ENCODE measurements at regions not wholly inside any gene's neighbourhood (a gene's known extent, or its start where the extent isn't known, plus 50 kb on each side); places are given as distances from the start of the nearest gene placed in this dataset.

DNA sequence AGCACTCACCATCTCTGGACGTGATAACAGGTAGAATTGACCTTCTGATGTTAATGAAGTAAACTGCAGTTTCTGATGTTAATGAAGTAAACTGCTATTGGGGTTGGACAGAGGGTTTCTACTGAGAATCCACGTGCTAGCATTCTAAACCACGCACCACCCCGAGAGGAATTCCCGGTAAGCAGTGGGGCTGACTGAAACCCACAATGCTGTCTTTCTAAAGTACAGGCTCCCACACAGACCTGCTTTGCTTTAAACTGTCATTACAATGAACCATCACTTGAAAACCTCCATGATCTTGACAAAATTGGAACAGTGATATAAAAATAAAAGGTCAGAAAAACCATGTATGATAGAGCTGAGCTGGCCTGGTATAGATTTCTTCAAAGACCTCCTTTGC lies 559.0 kb downstream of the FGF9 start:
- ATAC-seq (ENCODE audit: low read depth) (no peak), DNase-seq (no peak)
- Histone ChIP-seq H3K4me2 (replicated peaks; ENCODE audit: low read depth, low read length, poor library complexity, severe bottlenecking) (no peak overlapping the region), H3K79me2 (ENCODE audit: control insufficient read depth, insufficient read depth, low read length) (no peaks in the 10 kb centered on the region), H3K4me3 (ENCODE audit: control extremely low read depth in 1 of 5, extremely low read depth in 1 of 5, insufficient read depth in 1 of 5, low read depth in 2 of 5, low read length in 4 of 5) (no peak overlapping the region), H3K9ac (ENCODE audit: low read length) (no peak overlapping the region), H3K4me1 (ENCODE audit: control insufficient read depth in 2 of 2, insufficient read depth in 2 of 2, low read length in 2 of 2) (peaks cover 14 to 19% of the 10 kb centered on the region in 2 donors), H3K9me3 (ENCODE audit: control extremely low read depth in 1 of 3, control insufficient read depth in 2 of 3, insufficient read depth in 1 of 3, low read length in 2 of 3) (no peaks in the 10 kb centered on the region), H3K27ac (ENCODE audit: low read length in 2 of 2) (no peak overlapping the region), H4K20me1 (ENCODE audit: control insufficient read depth, insufficient read depth, low read length, poor library complexity, severe bottlenecking) (no peaks in the 10 kb centered on the region), H2AFZ (ENCODE audit: insufficient read depth, low read depth, low read length, poor library complexity, severe bottlenecking) (no peak overlapping the region), H3K27me3 (replicated peaks in 1 of 4; ENCODE audit: control extremely low read depth in 1 of 4, control insufficient read depth in 3 of 4, insufficient read depth in 4 of 4, low read length in 3 of 4) (no peaks in the 10 kb centered on the region), H3K36me3 (replicated peaks in 1 of 2; ENCODE audit: control extremely low read depth in 1 of 2, control insufficient read depth in 1 of 2, extremely low read depth in 1 of 2, insufficient read depth in 2 of 2, low read length in 1 of 2) (no peaks in the 10 kb centered on the region)
- intact Hi-C loops (cut with micrococcal nuclease) = no loop called here
- TF ChIP-seq, protein P1, sequence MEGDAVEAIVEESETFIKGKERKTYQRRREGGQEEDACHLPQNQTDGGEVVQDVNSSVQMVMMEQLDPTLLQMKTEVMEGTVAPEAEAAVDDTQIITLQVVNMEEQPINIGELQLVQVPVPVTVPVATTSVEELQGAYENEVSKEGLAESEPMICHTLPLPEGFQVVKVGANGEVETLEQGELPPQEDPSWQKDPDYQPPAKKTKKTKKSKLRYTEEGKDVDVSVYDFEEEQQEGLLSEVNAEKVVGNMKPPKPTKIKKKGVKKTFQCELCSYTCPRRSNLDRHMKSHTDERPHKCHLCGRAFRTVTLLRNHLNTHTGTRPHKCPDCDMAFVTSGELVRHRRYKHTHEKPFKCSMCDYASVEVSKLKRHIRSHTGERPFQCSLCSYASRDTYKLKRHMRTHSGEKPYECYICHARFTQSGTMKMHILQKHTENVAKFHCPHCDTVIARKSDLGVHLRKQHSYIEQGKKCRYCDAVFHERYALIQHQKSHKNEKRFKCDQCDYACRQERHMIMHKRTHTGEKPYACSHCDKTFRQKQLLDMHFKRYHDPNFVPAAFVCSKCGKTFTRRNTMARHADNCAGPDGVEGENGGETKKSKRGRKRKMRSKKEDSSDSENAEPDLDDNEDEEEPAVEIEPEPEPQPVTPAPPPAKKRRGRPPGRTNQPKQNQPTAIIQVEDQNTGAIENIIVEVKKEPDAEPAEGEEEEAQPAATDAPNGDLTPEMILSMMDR (IDR thresholded peaks at IDR 0.05) = no peak
- no peak for TF ChIP-seq EZH2 (IDR thresholded peaks at IDR 0.05; ENCODE audit: borderline replicate concordance, insufficient read depth, low read depth, low read length, poor library complexity, severe bottlenecking)
- Mint-ChIP-seq H3K9me3 (ENCODE audit: insufficient read depth) (no peaks in the 10 kb centered on the region), H3K4me3 (no peak overlapping the region), H3K4me1 (peaks cover 23% of the 10 kb centered on the region), H3K27me3 (no peaks in the 10 kb centered on the region), H3K27ac (no peak overlapping the region)
- CTCF ChIA-PET = no interaction called here
- POLR2A ChIA-PET = no interaction called here
- 83% methylated on average over 2 of the region's 5 CpGs for WGBS (ENCODE audit: insufficient coverage)

DNA sequence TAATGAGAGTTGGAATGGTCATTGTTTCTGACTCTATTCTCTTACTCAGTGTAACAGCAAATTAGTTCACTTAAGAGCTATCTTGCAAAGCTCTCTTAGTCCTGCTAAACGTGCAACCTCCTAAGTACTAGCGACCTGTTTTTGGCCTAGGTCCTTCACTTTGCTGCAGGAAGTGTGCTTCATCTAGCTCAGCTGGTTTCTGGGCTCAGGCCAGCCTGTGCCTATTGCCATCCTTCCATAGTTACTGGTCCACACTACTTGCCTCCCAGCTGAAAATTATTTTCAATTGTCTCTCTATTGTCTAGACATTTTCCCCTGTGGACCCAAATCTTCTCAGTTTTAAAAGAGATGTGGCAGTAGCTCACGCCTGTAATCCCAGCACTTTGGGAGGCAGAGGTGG lies 561.3 kb downstream of the FGF9 start:
- Histone ChIP-seq H2AFZ (ENCODE audit: insufficient read depth, low read depth, low read length, poor library complexity, severe bottlenecking) (no peak overlapping the region), H3K9ac (ENCODE audit: low read length) (no peak overlapping the region), H4K20me1 (ENCODE audit: control insufficient read depth, insufficient read depth, low read length, poor library complexity, severe bottlenecking) (no peaks in the 10 kb centered on the region), H3K4me3 (ENCODE audit: control extremely low read depth in 1 of 5, extremely low read depth in 1 of 5, insufficient read depth in 1 of 5, low read depth in 2 of 5, low read length in 4 of 5) (no peak overlapping the region), H3K4me1 (ENCODE audit: control insufficient read depth in 2 of 2, insufficient read depth in 2 of 2, low read length in 2 of 2) (peaks cover 14 to 19% of the 10 kb centered on the region in 2 donors), H3K27ac (ENCODE audit: low read length in 2 of 2) (no peak overlapping the region), H3K36me3 (replicated peaks in 1 of 2; ENCODE audit: control extremely low read depth in 1 of 2, control insufficient read depth in 1 of 2, extremely low read depth in 1 of 2, insufficient read depth in 2 of 2, low read length in 1 of 2) (no peaks in the 10 kb centered on the region), H3K27me3 (replicated peaks in 1 of 4; ENCODE audit: control extremely low read depth in 1 of 4, control insufficient read depth in 3 of 4, insufficient read depth in 4 of 4, low read length in 3 of 4) (no peaks in the 10 kb centered on the region), H3K79me2 (ENCODE audit: control insufficient read depth, insufficient read depth, low read length) (no peaks in the 10 kb centered on the region), H3K4me2 (replicated peaks; ENCODE audit: low read depth, low read length, poor library complexity, severe bottlenecking) (no peak overlapping the region), H3K9me3 (ENCODE audit: control extremely low read depth in 1 of 3, control insufficient read depth in 2 of 3, insufficient read depth in 1 of 3, low read length in 2 of 3) (no peaks in the 10 kb centered on the region)
- ChIA-PET CTCF (interaction anchor here (0.6 to 0.8 kb wide), 2 partner anchors 155 to 224 kb away, joined by 3 read pairs; no protein-coding TSS in a partner anchor), POLR2A (no interaction called here)
- 69% methylated on average over 2 of the region's 3 CpGs for WGBS (ENCODE audit: insufficient coverage)
- Mint-ChIP-seq H3K9me3 (ENCODE audit: insufficient read depth) (no peaks in the 10 kb centered on the region), H3K4me1 (peaks cover 23% of the 10 kb centered on the region), H3K4me3 (no peak overlapping the region), H3K27ac (no peak overlapping the region), H3K27me3 (no peaks in the 10 kb centered on the region)
- intact Hi-C loops (cut with micrococcal nuclease) = no loop called here
- TF ChIP-seq EZH2 (IDR thresholded peaks at IDR 0.05; ENCODE audit: borderline replicate concordance, insufficient read depth, low read depth, low read length, poor library complexity, severe bottlenecking) = no peak
- TF ChIP-seq, protein P1 (IDR thresholded peaks at IDR 0.05) = no peak
- DNase-seq (no peak), ATAC-seq (ENCODE audit: low read depth) (no peak)

Measured in B cell (primary cell).